Muscle of leg (tissue), 3 donors: ENCODE measurements at regions not wholly inside any gene's neighbourhood (a gene's known extent, or its start where the extent isn't known, plus 50 kb on each side); places are given as distances from the start of the nearest gene placed in this dataset.

ENCODE experiments used
- DNase-seq: peaks from one replicate; pipeline ENCODE4 v3.0.0; 2013
- H3K27ac ChIP-seq: one replicate; pipeline ENCODE4 v1.5.1; 2013; ENCODE audit warnings: mild to moderate bottlenecking, low read length, control low read depth
- H3K27me3 ChIP-seq: one replicate; pipeline ENCODE4 v1.6.1; 2013; ENCODE audit warnings: low read length; ENCODE audit not compliant: control insufficient read depth, insufficient read depth
- H3K36me3 ChIP-seq: one replicate; pipeline ENCODE4 v1.6.1; 2013; ENCODE audit warnings: low read length; ENCODE audit not compliant: control insufficient read depth, insufficient read depth
- H3K4me1 ChIP-seq: one replicate; pipeline ENCODE4 v1.6.1; 2013; ENCODE audit warnings: low read length; ENCODE audit not compliant: control insufficient read depth, insufficient read depth
- H3K4me3 ChIP-seq: one replicate; pipeline ENCODE4 v1.5.1; 2013; ENCODE audit warnings: low read length, control low read depth
- H3K9me3 ChIP-seq: replicated peaks from 2 replicates; pipeline ENCODE4 v1.6.1; 2013; ENCODE audit warnings: low read depth, low read length; ENCODE audit not compliant: control insufficient read depth
- WGBS: methylation state at CpG from one replicate; pipeline ENCODE4 v1.1.5; 2013; ENCODE audit warnings: missing lambda C conversion rate; ENCODE audit not compliant: insufficient coverage; 5-methylcytosine and 5-hydroxymethylcytosine counted together

DNA sequence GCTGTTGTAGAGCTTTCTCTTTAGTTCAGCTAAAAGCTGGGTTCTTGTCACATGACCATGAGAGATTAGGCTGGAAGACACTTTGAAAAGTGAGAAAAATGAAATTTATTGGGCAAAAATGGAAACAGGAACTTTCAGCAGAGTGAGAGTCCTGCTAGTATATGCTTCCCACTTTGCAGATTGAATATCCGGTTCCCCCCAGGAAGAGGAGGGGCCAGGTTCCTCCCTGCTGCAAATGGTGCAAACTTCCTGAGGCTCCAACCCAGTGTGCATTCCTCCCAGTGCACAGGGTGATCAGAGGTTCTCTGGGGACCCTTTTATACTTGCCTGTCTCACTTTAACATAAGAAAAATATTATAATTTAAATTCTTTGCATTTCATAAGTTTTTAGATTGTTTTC lies 119.9 kb upstream of the SPIN4 start:
- no peaks in the 10 kb centered on the region for H3K27me3 ChIP-seq
- H3K9me3 ChIP-seq = peaks cover 56% of the 10 kb centered on the region
- H3K27ac ChIP-seq = no peak overlapping the region
- no peak overlapping the region for H3K4me3 ChIP-seq
- H3K4me1 ChIP-seq = no peaks in the 10 kb centered on the region
- no peak for DNase-seq
- H3K36me3 ChIP-seq = no peaks in the 10 kb centered on the region
- WGBS = 88% methylated on average over 1 of the region's 1 CpG

DNA sequence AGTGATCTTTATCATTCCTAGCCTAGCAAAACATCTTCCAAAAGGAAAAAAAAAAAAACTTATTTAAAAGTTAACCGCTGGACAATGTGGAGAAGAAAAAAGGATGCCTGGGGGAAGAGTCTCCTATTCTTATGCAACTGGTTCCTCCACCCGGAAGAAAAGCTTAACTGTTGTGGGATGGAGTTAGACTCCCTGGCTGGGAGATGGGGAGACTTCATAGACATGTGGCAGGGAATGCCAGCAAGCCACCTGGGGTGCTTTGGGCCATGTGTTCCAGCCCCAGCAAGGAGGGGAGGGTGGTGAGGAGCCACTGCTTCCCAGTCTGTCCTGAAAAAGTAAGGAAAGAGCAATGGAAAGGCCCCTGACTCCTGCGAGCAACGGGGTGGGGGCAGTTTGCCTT lies 119.4 kb upstream of the SPIN4 start:
- WGBS = 90% methylated on average over 2 of the region's 4 CpGs
- Histone ChIP-seq H3K27me3 (no peaks in the 10 kb centered on the region), H3K36me3 (no peaks in the 10 kb centered on the region), H3K4me3 (no peak overlapping the region), H3K9me3 (peaks cover 54% of the 10 kb centered on the region), H3K27ac (no peak overlapping the region), H3K4me1 (no peaks in the 10 kb centered on the region)
- DNase-seq = no peak

DNA sequence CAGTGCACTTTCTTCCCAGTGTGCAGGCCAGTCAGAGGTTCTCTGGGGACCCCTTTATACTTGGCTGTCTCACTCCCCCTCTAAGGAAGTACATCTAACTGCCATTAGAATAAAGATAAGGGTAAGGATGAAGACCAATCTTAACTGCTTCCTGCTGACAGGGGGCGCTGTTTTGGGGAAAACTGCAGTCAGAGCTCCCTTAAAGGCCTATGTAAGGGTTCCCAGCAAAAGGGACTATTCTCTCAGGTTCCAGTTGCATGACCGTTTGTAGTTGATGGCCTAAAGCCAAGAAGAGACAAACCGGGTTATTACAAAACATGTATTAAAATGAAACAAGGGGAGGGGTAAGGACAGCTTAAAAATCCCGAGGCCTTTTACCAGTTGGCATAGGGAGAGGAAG lies 115.6 kb upstream of the SPIN4 start:
- WGBS = 70% methylated on average over 2 of the region's 4 CpGs
- DNase-seq = no peak
- no peak overlapping the region for H3K4me3 ChIP-seq
- H3K27ac ChIP-seq = no peak overlapping the region
- no peaks in the 10 kb centered on the region for H3K27me3 ChIP-seq
- peaks cover 40% of the 10 kb centered on the region for H3K9me3 ChIP-seq
- no peaks in the 10 kb centered on the region for H3K4me1 ChIP-seq
- no peaks in the 10 kb centered on the region for H3K36me3 ChIP-seq

DNA sequence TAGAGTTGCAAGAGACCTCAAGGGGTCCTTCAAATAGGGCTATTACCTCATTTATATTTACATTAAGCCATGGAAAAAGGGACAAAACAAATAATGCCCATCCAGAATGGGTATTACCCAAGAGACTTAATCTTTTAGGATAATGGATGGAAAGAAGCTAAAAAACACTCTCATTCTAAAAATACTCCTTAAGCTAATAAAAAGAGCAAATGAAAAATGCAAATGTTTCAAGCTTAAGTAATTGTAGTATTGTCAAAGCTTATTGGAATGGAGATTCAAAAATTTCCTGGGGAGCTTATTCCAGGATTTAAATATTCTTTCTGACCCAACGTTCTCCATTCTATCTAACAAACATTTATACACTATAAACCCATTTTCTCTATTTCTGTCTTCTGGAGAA lies 107.8 kb upstream of the SPIN4 start:
- Histone ChIP-seq H3K4me1 (no peaks in the 10 kb centered on the region), H3K27me3 (no peaks in the 10 kb centered on the region), H3K9me3 (no peaks in the 10 kb centered on the region), H3K36me3 (no peaks in the 10 kb centered on the region), H3K4me3 (no peak overlapping the region), H3K27ac (no peak overlapping the region)
- no peak for DNase-seq
- WGBS = no CpG with 5 or more reads among the region's 1 CpG

DNA sequence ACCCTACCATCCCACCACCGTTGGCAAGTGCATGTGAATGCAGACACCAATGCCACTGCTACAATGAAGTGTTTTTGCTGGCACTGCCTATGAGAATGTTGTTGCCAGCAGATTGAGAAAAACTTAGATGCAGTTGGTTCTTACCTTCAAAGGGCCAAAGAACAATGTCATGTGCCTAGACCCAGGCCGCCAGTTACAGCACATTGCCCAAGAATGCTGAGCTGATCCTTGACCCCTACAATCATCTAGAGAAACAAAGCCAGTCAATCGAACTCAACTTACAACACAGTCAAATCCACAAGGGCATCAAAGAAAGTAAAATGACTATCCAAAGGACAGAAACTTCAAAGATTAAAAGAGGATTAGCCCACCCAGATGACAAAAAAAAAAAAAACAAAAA lies 102.4 kb upstream of the SPIN4 start:
- Histone ChIP-seq H3K27ac (no peak overlapping the region), H3K9me3 (peaks cover 16% of the 10 kb centered on the region), H3K4me1 (no peaks in the 10 kb centered on the region), H3K4me3 (no peak overlapping the region), H3K27me3 (no peaks in the 10 kb centered on the region), H3K36me3 (peaks cover 4% of the 10 kb centered on the region)
- no peak for DNase-seq
- WGBS = 81% methylated on average over 3 of the region's 3 CpGs

DNA sequence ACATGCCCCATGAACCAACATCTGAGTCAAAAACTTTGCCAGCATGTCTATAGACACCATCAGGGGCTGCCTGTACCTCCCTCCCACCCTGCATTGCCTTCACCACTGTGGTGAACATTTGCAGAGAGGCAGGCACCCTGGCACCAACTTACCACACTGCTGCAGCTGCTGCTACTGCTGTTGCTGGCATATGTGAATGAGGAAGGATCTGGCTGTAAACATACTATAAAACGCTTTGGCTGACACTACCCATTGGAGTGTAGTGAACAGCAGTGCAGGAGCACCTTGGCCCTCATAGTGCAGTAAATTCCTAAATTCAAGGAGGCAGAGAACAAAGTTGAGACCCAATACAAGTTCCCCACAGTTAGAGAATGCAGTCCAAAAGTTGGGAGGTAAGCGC lies 90.6 kb upstream of the SPIN4 start:
- H3K9me3 ChIP-seq = peaks cover 10% of the 10 kb centered on the region
- no peak for DNase-seq
- no peaks in the 10 kb centered on the region for H3K36me3 ChIP-seq
- WGBS = no CpG with 5 or more reads among the region's 2 CpGs
- no peaks in the 10 kb centered on the region for H3K27me3 ChIP-seq
- no peak overlapping the region for H3K4me3 ChIP-seq
- no peak overlapping the region for H3K27ac ChIP-seq
- no peaks in the 10 kb centered on the region for H3K4me1 ChIP-seq

DNA sequence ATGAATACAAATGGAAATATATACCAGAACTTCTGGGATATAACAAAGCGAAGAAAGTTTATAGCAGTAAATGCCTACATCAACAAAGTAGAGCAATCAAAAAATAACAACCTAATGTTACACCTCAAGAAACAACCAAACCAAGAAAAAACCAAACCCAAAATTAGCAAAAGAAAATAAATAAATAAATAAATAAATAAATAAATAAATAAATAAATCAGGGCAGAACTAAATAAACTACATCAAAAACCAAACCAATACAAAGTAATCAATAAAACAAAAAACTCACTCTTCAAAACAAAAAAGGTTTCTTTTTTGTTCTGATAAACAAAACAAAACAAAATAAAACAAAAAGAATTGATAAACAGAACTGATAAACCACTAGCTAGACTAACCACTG lies 88.4 kb upstream of the SPIN4 start:
- no peaks in the 10 kb centered on the region for H3K4me1 ChIP-seq
- no CpG with 5 or more reads among the region's 1 CpG for WGBS
- H3K36me3 ChIP-seq = no peaks in the 10 kb centered on the region
- H3K9me3 ChIP-seq = peaks cover 12% of the 10 kb centered on the region
- DNase-seq = no peak
- H3K4me3 ChIP-seq = no peak overlapping the region
- no peak overlapping the region for H3K27ac ChIP-seq
- H3K27me3 ChIP-seq = no peaks in the 10 kb centered on the region

DNA sequence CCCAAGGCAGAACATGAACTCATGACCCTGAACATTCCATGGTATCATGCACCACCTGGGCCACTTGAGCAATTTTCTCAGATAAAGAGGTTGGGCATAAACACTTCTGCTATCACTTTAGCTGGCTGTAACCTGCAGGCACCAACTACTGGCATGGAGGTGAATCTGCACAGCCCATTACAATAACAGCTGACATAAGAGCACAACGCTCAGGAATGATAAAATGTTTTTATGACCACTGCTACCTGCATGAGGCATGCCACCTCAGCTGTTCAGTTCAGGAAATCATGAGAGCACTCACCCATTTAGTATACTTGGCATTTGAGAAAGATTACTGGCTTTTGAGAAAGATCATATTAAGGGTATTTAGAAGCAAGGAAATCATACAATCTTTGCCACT lies 85.7 kb upstream of the SPIN4 start:
- DNase-seq = no peak
- Histone ChIP-seq H3K4me1 (no peaks in the 10 kb centered on the region), H3K36me3 (no peaks in the 10 kb centered on the region), H3K9me3 (peaks cover 10% of the 10 kb centered on the region), H3K27me3 (no peaks in the 10 kb centered on the region), H3K27ac (no peak overlapping the region), H3K4me3 (no peak overlapping the region)
- no CpG with 5 or more reads among the region's 1 CpG for WGBS

DNA sequence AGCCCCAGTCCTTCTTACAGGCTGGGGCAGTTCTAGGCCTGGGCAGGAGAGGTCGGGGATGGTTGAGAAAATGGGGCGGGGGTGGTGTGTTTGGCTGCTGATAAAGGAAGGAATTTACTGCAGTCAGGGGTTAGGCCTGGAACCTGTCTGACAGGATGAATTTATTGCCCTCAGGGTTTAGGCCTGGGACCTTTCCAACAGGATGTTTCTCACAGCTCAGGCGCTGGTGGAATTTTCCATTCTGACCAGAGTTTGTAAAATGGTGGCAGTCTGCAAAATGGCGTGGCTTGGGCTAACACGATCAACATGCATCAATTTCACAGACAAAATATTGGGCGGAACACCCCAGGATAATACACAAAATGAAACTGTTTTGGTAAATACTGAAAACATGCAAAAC lies 83.5 kb upstream of the SPIN4 start:
- Histone ChIP-seq H3K4me1 (no peaks in the 10 kb centered on the region), H3K27ac (no peak overlapping the region), H3K9me3 (peaks cover 7% of the 10 kb centered on the region), H3K36me3 (no peaks in the 10 kb centered on the region), H3K4me3 (no peak overlapping the region), H3K27me3 (no peaks in the 10 kb centered on the region)
- peak; percentile 5 for DNase-seq
- WGBS = 70% methylated on average over 2 of the region's 6 CpGs

DNA sequence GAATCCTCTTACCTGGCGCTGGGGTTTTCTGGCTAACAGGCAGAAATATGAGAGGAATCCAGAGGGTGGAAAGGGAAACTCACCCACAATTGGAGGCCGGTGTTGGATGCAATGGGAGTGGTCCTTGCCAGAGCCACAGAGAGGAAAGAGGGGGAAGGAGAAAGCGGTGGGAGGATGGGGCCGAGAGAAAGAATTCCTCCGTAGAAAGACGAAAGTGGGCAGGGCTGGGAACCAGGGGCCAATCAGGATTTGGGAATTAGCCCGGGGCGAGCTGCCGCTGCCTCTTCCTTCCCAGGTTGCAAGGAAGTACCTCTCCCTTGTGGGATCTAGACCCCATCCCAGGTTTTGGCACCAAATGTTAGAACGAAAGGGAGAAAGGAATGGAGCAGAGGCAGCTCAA lies 83.1 kb upstream of the SPIN4 start:
- H3K9me3 ChIP-seq = peaks cover 7% of the 10 kb centered on the region
- no peak for DNase-seq

DNA sequence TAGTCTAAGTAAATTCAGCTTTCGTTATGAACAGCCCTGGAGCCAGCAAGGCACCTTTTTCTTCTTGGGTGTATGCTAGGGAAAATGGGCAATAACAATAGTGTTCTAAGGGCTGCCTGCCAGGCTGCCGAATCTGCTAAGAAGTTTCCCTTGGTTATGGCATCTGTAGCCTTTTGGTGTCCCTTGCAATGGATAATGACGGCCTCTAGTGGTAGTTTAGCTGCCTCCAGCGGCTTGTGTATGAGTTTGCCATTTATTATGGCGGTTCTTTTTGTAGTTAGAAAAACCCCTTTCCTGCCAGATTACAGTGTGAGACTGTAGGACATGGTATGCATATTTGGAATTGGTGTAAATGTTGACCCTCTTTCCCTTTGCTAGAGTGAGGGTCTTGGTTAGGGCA lies 78.9 kb upstream of the SPIN4 start:
- Histone ChIP-seq H3K36me3 (no peaks in the 10 kb centered on the region), H3K27ac (no peak overlapping the region), H3K4me1 (no peaks in the 10 kb centered on the region), H3K27me3 (no peaks in the 10 kb centered on the region), H3K9me3 (no peaks in the 10 kb centered on the region), H3K4me3 (no peak overlapping the region)
- 68% methylated on average over 2 of the region's 5 CpGs for WGBS
- no peak for DNase-seq

More for the DNA sequence above, 83.1 kb upstream of the SPIN4 start:
- H3K36me3 ChIP-seq = no peaks in the 10 kb centered on the region
- H3K4me1 ChIP-seq = no peaks in the 10 kb centered on the region
- WGBS = 86% methylated on average over 9 of the region's 10 CpGs
- no peak overlapping the region for H3K27ac ChIP-seq
- H3K4me3 ChIP-seq = no peak overlapping the region
- H3K27me3 ChIP-seq = no peaks in the 10 kb centered on the region
